Activated naive CD4-positive, alpha-beta T cell treated with anti-CD3 and anti-CD28 coated beads, Interleukin-2, amount 50 U/mL, for 72 hours (primary cell): ENCODE measurements at regions not wholly inside any gene's neighbourhood (a gene's known extent, or its start where the extent isn't known, plus 50 kb on each side); places are given as distances from the start of the nearest gene placed in this dataset.
"Not testable (repeated sequence)": the region's sequence is repeated elsewhere in the genome, so short reads cannot be mapped to it uniquely, and the experiment has no call there.

Experiments
- ATAC-seq, 2 donors: fragments of 150-1000 bp; cut with Tn5 transposase; 2 replicates each; pipeline ENCODE4 v1.10.0; 2021; ENCODE audit warnings: mild to moderate bottlenecking in 2 of 2, moderate library complexity in 2 of 2
- DNase-seq, 2 donors: peaks; one replicate each; pipeline ENCODE4 v3.0.0; 2021 to 2022; ENCODE audit warnings: low spot score in 2 of 2
- H3K27ac Mint-ChIP-seq, 2 donors: one replicate each; pipeline ENCODE4 v1.8.0; 2022; ENCODE audit warnings: mild to moderate bottlenecking in 2 of 2, mixed read lengths in 2 of 2
- H3K36me3 Mint-ChIP-seq, 2 donors: one replicate each; pipeline ENCODE4 v1.8.0; 2022; ENCODE audit warnings: mixed read lengths in 2 of 2
- H3K9me3 Mint-ChIP-seq, 2 donors: one replicate each; pipeline ENCODE4 v1.8.0; 2022; ENCODE audit warnings: mixed read lengths in 2 of 2

DNA sequence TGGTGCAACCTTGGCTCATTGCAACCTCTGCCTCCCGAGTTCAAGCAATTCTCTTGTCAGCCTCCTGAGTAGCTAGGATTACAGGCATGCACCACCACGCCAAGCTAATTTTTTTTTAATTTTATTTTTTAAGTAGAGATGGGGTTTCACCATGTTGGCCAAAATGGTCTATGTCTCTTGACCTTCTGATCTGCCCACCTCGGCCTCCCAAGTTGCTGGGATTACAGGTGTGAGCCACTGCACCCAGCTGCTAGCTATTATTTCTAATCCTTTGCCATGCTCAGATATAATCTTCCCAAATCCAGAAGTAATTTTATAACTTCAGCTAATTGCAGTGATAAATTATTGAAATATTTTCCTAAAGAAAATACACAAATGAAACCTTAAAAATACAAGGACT, 305.1 kb upstream of the OR11H12 start:
- H3K27ac Mint-ChIP-seq, H3K9me3 Mint-ChIP-seq, DNase-seq, H3K36me3 Mint-ChIP-seq, ATAC-seq: not testable (repeated sequence)

DNA sequence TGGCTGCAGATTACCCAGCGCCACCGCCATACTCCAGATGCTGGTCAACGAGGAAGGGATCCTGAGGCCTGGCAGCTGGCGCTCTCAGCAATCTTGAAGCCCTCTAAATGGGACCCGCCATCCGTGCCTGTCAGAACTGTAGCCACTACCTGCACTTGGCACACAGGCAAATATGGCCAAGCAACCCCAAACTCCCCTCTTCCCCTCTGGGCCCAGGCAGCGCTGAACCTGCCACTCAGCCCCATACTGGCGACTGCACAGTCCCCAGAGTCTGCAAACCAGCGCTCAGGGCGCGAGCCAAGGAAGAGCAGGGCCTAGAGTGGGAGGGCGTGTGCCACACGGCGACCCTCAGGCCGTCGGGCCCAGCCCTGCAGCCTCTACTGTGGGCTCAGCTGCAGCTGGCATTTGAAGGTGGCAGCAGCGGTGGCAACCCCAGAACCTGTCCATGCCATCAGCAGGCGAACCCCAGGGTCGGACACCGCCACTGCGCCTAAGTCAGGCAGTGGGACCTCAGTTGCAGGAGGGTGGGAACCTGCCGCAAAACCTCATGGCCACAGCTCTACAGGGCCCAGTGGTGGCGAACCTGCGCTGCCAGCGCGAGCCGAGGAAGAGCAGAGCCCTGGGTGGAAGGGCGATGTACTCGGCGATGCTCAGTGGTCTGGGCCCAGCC, 268.4 kb upstream of the OR11H12 start:
- DNase-seq, ATAC-seq, H3K9me3 Mint-ChIP-seq, H3K36me3 Mint-ChIP-seq, H3K27ac Mint-ChIP-seq: not testable (repeated sequence)

DNA sequence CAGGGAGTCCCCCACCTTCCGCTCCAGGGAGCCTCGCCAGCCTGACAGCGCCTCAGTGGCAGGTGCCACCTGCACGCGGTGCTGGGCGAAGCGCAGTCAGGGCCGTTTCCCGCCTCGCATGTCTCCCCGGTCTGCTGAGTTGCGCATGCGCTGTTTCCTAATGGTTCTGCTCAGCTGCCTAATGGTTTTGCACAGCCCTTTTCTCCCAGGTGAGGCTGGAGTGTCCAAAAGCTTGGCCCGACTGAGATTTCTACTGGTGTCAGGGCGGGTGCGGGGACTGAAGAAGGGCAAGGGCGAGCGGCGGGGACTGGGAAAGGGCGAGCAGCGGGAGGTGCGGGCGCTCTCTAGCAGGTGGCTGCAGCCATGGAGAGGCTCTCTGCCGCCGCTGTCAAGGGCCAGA, 267.6 kb upstream of the OR11H12 start:
- H3K9me3 Mint-ChIP-seq, H3K27ac Mint-ChIP-seq, ATAC-seq, H3K36me3 Mint-ChIP-seq: not testable (repeated sequence)
- DNase-seq: peak in 1 of 2 donors; percentile 51

DNA sequence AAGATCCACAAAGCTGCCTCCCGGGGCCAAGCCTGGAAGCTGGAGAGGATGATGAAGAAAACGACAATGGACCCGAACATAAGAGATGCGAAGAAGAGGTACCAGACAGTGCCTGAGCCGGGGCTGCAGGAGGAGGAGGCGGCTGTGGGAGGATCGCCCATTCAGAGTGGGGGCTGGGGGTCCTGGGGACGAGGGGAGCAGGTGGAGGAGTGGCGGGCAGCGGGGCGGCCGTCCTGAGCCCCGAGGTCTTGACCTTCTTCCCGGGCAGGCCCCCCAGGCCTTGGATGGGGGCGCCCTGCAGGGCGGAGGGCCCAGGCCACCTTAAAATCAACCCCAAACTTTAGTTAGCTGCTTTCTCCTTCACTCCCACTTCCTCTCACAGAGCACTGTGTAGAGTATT, 267.1 kb upstream of the OR11H12 start:
- H3K36me3 Mint-ChIP-seq, H3K9me3 Mint-ChIP-seq, H3K27ac Mint-ChIP-seq, DNase-seq, ATAC-seq: not testable (repeated sequence)
